Subcutaneous abdominal adipose tissue (tissue), 5 donors: ENCODE measurements at regions not wholly inside any gene's neighbourhood (a gene's known extent, or its start where the extent isn't known, plus 50 kb on each side); places are given as distances from the start of the nearest gene placed in this dataset.

Experiments used
- H3K27ac ChIP-seq: one replicate; pipeline ENCODE4 v1.7.0; 2013; ENCODE audit warnings: low read depth, mild to moderate bottlenecking, inconsistent platforms, low read length, moderate library complexity
- H3K27me3 ChIP-seq, 5 donors: one replicate each; pipeline ENCODE4 v1.7.0; 2013; ENCODE audit warnings: low read length in 5 of 5, inconsistent platforms in 1 of 5; ENCODE audit not compliant: control insufficient read depth in 5 of 5, insufficient read depth in 4 of 5
- H3K36me3 ChIP-seq, 5 donors: one replicate each; pipeline ENCODE4 v1.7.0; 2013; ENCODE audit warnings: low read length in 5 of 5; ENCODE audit not compliant: control insufficient read depth in 5 of 5, insufficient read depth in 5 of 5
- H3K4me1 ChIP-seq, 5 donors: one replicate each; pipeline ENCODE4 v1.7.0; 2013; ENCODE audit warnings: low read length in 5 of 5, mild to moderate bottlenecking in 3 of 5, moderate library complexity in 1 of 5; ENCODE audit not compliant: control insufficient read depth in 5 of 5, insufficient read depth in 5 of 5
- H3K4me3 ChIP-seq, 5 donors: one replicate each; pipeline ENCODE4 v1.7.0; 2013; ENCODE audit warnings: low read length in 5 of 5, low read depth in 1 of 5
- H3K9ac ChIP-seq, 5 donors: one replicate each; pipeline ENCODE4 v1.7.0; 2013; ENCODE audit warnings: low read length in 5 of 5, mild to moderate bottlenecking in 4 of 5, moderate library complexity in 3 of 5
- H3K9me3 ChIP-seq, 5 donors: one replicate each; pipeline ENCODE4 v1.7.0; 2013; ENCODE audit warnings: low read length in 5 of 5; ENCODE audit not compliant: control insufficient read depth in 5 of 5
- donor health status: healthy.
- donor health status: healthy.
- donor health status: healthy.
- donor health status: healthy.
- donor health status: healthy.

- H3K4me1 ChIP-seq: no peaks in the 10 kb centered on the region
- no peak overlapping the region for H3K27ac ChIP-seq
- H3K27me3 ChIP-seq: peaks cover 0 to 19% (median 10%) of the 10 kb centered on the region in 5 donors
- H3K4me3 ChIP-seq: no peak overlapping the region
- H3K9ac ChIP-seq: no peak overlapping the region
- H3K9me3 ChIP-seq: peaks cover 0 to 39% (median 14%) of the 10 kb centered on the region in 5 donors
- H3K36me3 ChIP-seq: no peaks in the 10 kb centered on the region
These were observed 541.4 kb downstream of the TCERG1L start for GRCh38 chr10:130770018-130770630.

- H3K27ac ChIP-seq: no peak overlapping the region
- no peaks in the 10 kb centered on the region for H3K36me3 ChIP-seq
- H3K27me3 ChIP-seq: peaks cover 0 to 26% (median 10%) of the 10 kb centered on the region in 5 donors
- H3K9ac ChIP-seq: no peak overlapping the region
- no peaks in the 10 kb centered on the region for H3K4me1 ChIP-seq
- no peak overlapping the region for H3K4me3 ChIP-seq
- peaks cover 0 to 32% (median 14%) of the 10 kb centered on the region in 5 donors for H3K9me3 ChIP-seq
These were observed 540.0 kb downstream of the TCERG1L start for GRCh38 chr10:130771491-130771946.

GRCh38 chr10:130772056-130772455 lies 539.5 kb downstream of the TCERG1L start:
- H3K27ac ChIP-seq: no peak overlapping the region
- H3K27me3 ChIP-seq: peaks cover 0 to 26% (median 10%) of the 10 kb centered on the region in 5 donors
- H3K9me3 ChIP-seq: peaks cover 0 to 27% (median 13%) of the 10 kb centered on the region in 5 donors
- no peak overlapping the region for H3K4me3 ChIP-seq
- H3K9ac ChIP-seq: no peak overlapping the region
- H3K4me1 ChIP-seq: no peaks in the 10 kb centered on the region
- H3K36me3 ChIP-seq: no peaks in the 10 kb centered on the region

GRCh38 chr10:130772676-130773075 lies 538.8 kb downstream of the TCERG1L start:
- Histone ChIP-seq H3K27me3 (peaks cover 0 to 25% (median 10%) of the 10 kb centered on the region in 5 donors), H3K27ac (no peak overlapping the region), H3K9ac (no peak overlapping the region), H3K4me3 (no peak overlapping the region), H3K4me1 (no peaks in the 10 kb centered on the region), H3K36me3 (no peaks in the 10 kb centered on the region), H3K9me3 (peaks cover 0 to 21% (median 9%) of the 10 kb centered on the region in 5 donors)

GRCh38 chr10:130773941-130774340 lies 537.6 kb downstream of the TCERG1L start:
- no peak overlapping the region for H3K4me3 ChIP-seq
- H3K4me1 ChIP-seq: no peaks in the 10 kb centered on the region
- peaks cover 0 to 10% (median 6%) of the 10 kb centered on the region in 5 donors for H3K9me3 ChIP-seq
- H3K36me3 ChIP-seq: no peaks in the 10 kb centered on the region
- no peak overlapping the region for H3K27ac ChIP-seq
- peaks cover 0 to 22% (median 10%) of the 10 kb centered on the region in 5 donors for H3K27me3 ChIP-seq
- no peak overlapping the region for H3K9ac ChIP-seq

GRCh38 chr10:130774871-130775270 lies 536.6 kb downstream of the TCERG1L start:
- peaks cover 0 to under 1% (median 0%) of the 10 kb centered on the region in 5 donors for H3K9me3 ChIP-seq
- H3K36me3 ChIP-seq: no peaks in the 10 kb centered on the region
- H3K27me3 ChIP-seq: peaks cover 0 to 23% (median 10%) of the 10 kb centered on the region in 5 donors

GRCh38 chr10:130775311-130775710 lies 536.2 kb downstream of the TCERG1L start:
- peaks cover 0 to 20% (median 11%) of the 10 kb centered on the region in 5 donors for H3K27me3 ChIP-seq
- no peak overlapping the region for H3K4me3 ChIP-seq
- no peak overlapping the region for H3K27ac ChIP-seq
- H3K36me3 ChIP-seq: no peaks in the 10 kb centered on the region
- H3K9ac ChIP-seq: no peak overlapping the region
- H3K9me3 ChIP-seq: no peaks in the 10 kb centered on the region
- no peaks in the 10 kb centered on the region for H3K4me1 ChIP-seq

More at GRCh38 chr10:130774871-130775270, 536.6 kb downstream of the TCERG1L start:
- H3K27ac ChIP-seq: no peak overlapping the region
- H3K9ac ChIP-seq: no peak overlapping the region
- no peaks in the 10 kb centered on the region for H3K4me1 ChIP-seq
- no peak overlapping the region for H3K4me3 ChIP-seq

GRCh38 chr10:130776724-130777123 lies 534.8 kb downstream of the TCERG1L start:
- no peaks in the 10 kb centered on the region for H3K9me3 ChIP-seq
- H3K36me3 ChIP-seq: no peaks in the 10 kb centered on the region
- no peak overlapping the region for H3K9ac ChIP-seq
- H3K27me3 ChIP-seq: peaks cover 0 to 18% (median 10%) of the 10 kb centered on the region in 5 donors
- H3K4me1 ChIP-seq: peaks cover 0 to 8% (median 0%) of the 10 kb centered on the region in 5 donors
- no peak overlapping the region for H3K27ac ChIP-seq
- H3K4me3 ChIP-seq: no peak overlapping the region

- Histone ChIP-seq H3K9me3 (no peaks in the 10 kb centered on the region), H3K4me3 (no peak overlapping the region), H3K4me1 (peaks cover 0 to 14% (median 0%) of the 10 kb centered on the region in 5 donors), H3K27ac (no peak overlapping the region), H3K27me3 (peaks cover 0 to 13% (median 8%) of the 10 kb centered on the region in 5 donors), H3K36me3 (no peaks in the 10 kb centered on the region), H3K9ac (no peak overlapping the region)
These were observed 533.9 kb downstream of the TCERG1L start for GRCh38 chr10:130777507-130778165.

- no peaks in the 10 kb centered on the region for H3K36me3 ChIP-seq
- peaks cover 0 to 14% (median 0%) of the 10 kb centered on the region in 5 donors for H3K4me1 ChIP-seq
- no peak overlapping the region for H3K4me3 ChIP-seq
- H3K27me3 ChIP-seq: peaks cover 0 to 12% (median 8%) of the 10 kb centered on the region in 5 donors
- H3K9ac ChIP-seq: no peak overlapping the region
- H3K9me3 ChIP-seq: no peaks in the 10 kb centered on the region
- H3K27ac ChIP-seq: no peak overlapping the region
These were observed 533.4 kb downstream of the TCERG1L start for GRCh38 chr10:130778166-130778545.
